DMS153 (cell line): ENCODE measurements at regions not wholly inside any gene's neighbourhood (a gene's known extent, or its start where the extent isn't known, plus 50 kb on each side); places are given as distances from the start of the nearest gene placed in this dataset.

ENCODE experiments used
- DNase-seq: peaks from one replicate; lab custom pipeline; 2025; lab: John Stamatoyannopoulos, UW

GRCh38 chr11:25970726-25971508 lies 361.0 kb upstream of the ANO3 start:
- DNase-seq, result no peak

DNA sequence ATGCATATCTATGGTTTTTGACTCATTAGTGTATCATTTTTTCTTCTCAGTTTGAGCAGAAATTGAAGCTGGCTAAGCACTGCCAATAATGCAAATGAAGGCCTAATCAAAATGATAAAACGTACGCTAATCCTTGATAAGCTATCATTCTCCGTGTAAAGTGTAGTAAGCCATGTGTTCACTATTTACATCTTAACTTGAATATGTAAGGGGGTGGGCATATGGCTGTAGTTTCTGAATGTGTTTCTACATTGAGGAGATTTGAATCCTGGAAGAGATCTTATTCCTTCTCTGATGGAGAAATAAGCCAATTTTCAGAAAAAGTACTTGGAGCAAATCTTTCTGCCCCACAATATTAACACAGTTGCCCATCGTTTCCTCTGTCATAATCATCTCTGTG lies 351.8 kb upstream of the ANO3 start:
- no peak for DNase-seq

- peak; percentile 20 for DNase-seq
Measured at GRCh38 chr11:25981998-25982397, 349.9 kb upstream of the ANO3 start.

- DNase-seq, result no peak
Measured at GRCh38 chr11:25983280-25983679, 348.6 kb upstream of the ANO3 start.

- DNase-seq, result no peak
Measured at GRCh38 chr11:25988178-25988577, 343.8 kb upstream of the ANO3 start.

DNA sequence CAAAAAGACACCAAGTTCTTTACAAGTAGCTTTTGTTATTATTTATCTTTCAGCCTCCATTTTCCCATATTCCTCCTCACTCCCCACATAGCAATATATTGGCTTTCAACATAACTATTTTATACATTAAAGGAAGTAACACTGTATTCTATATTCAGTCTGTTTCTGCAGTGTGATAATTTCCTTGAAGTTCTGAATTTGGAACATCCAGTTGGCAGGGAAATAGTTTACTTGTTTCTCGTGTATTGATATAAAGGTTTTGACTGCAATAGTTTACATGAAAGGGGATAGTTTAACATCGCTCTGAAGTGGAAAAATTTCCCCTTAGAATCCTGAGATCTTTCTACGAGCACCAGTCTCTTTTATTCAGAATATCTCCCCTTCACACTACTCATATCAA lies 341.5 kb upstream of the ANO3 start:
- DNase-seq, result no peak

DNA sequence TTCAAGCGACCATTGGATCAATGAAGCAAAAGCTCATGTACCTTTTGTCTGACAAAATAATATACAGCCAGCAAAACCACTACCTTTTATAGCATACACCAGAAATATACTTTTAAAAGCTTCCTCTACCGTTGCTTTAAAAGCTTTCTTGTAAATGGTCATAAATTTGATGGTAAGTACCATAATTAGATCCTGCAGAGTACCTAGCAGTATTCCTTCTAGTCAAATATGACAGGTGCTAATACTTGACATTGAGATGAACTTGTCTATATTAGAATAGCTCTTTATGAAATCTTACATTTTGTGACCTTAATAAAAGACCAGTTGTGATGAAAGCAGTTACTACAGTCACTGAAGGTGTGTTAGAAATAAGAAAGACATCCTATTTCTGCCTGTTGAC lies 340.5 kb upstream of the ANO3 start:
- DNase-seq, result no peak

GRCh38 chr11:25992294-25992693 lies 339.6 kb upstream of the ANO3 start:
- no peak for DNase-seq

DNA sequence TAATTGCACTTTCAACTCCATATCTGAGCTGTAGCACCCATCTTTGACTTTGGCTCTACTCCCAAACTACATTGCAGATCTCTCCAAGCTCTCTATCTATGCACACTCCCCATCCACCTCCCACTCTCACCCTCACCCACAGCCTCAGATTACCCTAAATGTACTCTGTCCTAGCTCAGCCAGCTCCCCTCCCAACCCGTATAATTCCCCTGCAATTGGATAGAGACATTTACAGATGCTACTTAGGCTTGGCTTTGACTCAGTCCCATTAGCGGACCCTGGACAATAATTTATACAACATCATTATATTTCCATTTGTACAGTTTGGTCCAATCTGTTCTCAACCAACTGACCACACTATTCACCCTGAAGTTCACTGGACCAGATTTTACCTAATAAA lies 338.9 kb upstream of the ANO3 start:
- no peak for DNase-seq

DNA sequence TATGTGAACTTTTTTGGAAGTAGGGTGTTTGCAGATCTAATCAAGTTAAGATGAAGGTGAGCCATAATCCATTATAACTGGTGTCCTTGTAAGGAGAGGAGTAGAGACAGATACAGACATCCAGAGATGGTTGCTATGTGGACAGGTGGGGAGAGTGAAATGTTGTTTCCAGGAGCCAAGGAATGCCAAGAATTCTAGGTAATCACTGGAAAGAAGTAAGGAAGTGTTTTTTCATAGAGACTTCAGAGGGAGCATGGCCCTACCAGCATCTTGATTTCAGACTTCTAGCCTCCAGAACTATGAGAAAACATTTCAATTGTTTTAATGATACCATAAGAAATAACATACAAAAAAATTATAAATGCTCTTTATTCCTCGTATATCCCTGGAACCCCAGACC lies 320.5 kb upstream of the ANO3 start:
- no peak for DNase-seq

DNA sequence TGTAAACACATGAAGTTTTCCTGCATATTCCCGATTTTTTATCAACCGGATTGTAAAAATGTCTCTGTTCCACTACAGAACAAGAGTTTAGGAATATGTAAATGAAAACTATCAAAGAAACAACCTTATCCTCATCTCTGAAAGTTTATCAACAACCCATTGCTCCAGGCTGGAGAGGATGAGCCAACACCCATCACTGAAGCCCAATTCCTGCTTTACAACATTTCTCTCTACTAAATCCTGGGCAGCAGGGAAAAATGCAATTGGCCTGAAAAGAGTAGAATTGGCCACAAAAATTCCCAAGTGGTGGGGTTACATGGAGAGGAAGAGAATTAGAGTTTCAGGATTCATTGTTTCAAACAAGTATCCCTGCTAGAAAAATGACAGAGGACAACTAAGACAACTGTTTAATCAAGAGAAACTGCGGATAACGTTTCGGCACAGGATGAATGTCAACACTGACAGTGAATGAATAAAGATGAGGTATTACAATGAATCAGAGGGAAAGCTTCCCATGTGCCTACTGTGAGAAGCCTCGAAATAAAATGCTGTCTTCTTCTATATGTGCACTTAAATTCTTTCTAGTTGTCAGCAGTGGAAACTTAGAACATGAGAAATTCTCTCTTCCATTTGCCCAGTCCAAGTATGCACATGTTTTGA lies 317.3 kb upstream of the ANO3 start:
- no peak for DNase-seq

GRCh38 chr11:26017322-26017860 lies 314.5 kb upstream of the ANO3 start:
- DNase-seq, result no peak

DNA sequence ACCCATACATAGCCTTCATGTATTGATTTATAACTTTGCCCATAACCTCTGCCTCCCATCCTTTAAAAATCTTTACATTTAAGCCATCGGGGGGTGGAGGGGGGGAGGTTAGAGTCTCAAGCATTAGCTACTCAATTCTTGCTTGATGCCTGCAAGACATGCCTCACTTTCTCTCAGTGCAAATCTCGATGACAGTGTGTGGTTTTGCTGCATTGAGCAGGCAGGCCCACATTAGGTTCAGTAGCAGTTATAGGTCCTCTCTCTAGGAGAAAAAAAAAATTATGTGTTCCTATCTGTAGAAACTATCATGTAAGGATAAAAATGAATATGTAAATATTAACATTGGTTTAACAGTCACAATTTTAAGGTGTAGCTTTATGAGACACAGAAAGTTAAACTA lies 314.0 kb upstream of the ANO3 start:
- DNase-seq, result no peak

DNA sequence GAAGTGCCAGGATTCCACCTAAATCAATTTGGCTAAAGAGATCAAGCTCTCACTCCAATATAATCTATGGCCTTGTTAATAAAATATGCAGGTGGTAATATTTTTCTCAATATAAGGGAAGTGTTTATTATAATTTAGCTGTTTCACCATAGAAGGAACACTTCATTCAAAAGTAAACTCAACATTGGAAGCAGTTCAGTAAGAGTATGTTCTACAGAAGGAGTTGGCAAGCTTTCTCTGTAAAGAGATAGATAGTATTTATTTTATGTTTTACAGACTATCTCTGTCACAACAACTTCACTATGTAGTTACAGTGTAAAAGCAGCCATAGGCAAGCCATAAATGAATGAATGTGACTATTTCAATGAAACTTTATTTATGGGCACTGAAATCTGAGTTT lies 313.6 kb upstream of the ANO3 start:
- DNase-seq, result no peak

- DNase-seq, result no peak
Measured at GRCh38 chr11:26019386-26019785, 312.5 kb upstream of the ANO3 start.

DNA sequence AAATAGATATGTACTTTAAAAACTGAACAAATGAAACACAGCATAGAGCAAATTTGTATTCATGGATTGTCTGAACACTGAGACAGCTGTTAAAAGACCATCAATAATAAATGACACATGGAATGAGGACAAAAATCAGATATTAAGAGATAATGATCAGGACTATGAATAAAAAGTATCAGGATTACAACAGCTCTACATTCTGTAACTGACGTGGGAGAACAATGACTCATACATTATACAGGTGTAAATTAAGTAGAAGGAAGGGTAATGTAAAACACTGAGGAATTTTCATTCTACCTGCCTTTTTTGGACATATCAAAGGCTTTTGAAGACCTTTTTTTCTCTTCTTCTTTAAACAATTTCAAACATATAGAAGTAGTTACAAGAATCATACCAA lies 310.9 kb upstream of the ANO3 start:
- no peak for DNase-seq

GRCh38 chr11:26023057-26023456 lies 308.9 kb upstream of the ANO3 start:
- DNase-seq, result no peak

- DNase-seq, result no peak
Measured at GRCh38 chr11:26025676-26026075, 306.3 kb upstream of the ANO3 start.

- DNase-seq, result no peak
Measured at GRCh38 chr11:26026078-26026477, 305.9 kb upstream of the ANO3 start.

GRCh38 chr11:26027887-26028286 lies 304.0 kb upstream of the ANO3 start:
- no peak for DNase-seq

DNA sequence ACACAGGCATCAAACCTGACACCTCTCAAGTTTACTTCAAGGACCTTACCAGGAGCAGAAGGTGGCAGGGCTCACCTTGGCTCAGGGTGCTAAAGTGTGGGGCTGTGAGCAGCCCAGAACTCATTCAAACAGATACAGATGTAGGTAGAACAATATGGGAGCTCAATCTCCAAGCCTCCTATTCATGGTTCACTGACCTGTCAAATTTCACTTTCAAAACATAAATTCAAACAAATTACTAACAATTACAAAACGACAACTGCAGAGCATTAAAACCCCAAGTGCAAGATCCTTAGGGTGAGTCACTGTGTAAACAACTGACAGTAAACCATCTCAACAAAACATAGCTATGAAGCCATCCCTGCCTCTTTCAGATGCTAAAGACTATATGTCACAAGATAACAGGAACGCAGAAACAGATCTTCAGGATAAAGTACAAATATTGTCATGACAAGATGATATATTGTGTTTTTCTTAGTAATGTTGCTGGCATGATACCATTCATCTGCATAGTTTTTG lies 303.5 kb upstream of the ANO3 start:
- DNase-seq, result no peak

GRCh38 chr11:26030399-26030798 lies 301.5 kb upstream of the ANO3 start:
- DNase-seq, result no peak

GRCh38 chr11:26032241-26032640 lies 299.7 kb upstream of the ANO3 start:
- DNase-seq, result no peak
